HG03139 (cell line): ENCODE measurements at regions not wholly inside any gene's neighbourhood (a gene's known extent, or its start where the extent isn't known, plus 50 kb on each side); places are given as distances from the start of the nearest gene placed in this dataset.
A peak's percentile ranks its signal among the peaks of the same experiment; 100 is the strongest.

Experiments used
- ATAC-seq: cut with Tn5 transposase; IDR thresholded peaks from one replicate; pipeline ENCODE4 v1.9.1; 2021; ENCODE audit not compliant: unreplicated experiment

- ATAC-seq: no peak
Observed at GRCh38 chr2:147712051-147712450, 132.8 kb upstream of the ACVR2A start.

GRCh38 chr2:147711031-147711430 lies 133.8 kb upstream of the ACVR2A start:
- ATAC-seq: no peak

- ATAC-seq: no peak
Observed at GRCh38 chr2:147709655-147710054, 135.2 kb upstream of the ACVR2A start.

GRCh38 chr2:147703171-147703570 lies 141.7 kb upstream of the ACVR2A start:
- ATAC-seq: no peak

GRCh38 chr2:147698166-147698565 lies 146.7 kb upstream of the ACVR2A start:
- no peak for ATAC-seq

- no peak for ATAC-seq
Observed at GRCh38 chr2:147696426-147696825, 148.4 kb upstream of the ACVR2A start.

GRCh38 chr2:147689220-147689909 lies 155.5 kb upstream of the ACVR2A start:
- ATAC-seq: peak; percentile 99

GRCh38 chr2:147688242-147688641 lies 156.6 kb upstream of the ACVR2A start:
- no peak for ATAC-seq

GRCh38 chr2:147686365-147686764 lies 158.5 kb upstream of the ACVR2A start:
- ATAC-seq: no peak

- no peak for ATAC-seq
Observed at GRCh38 chr2:147684903-147685302, 159.9 kb upstream of the ACVR2A start.

- ATAC-seq: no peak
Observed at GRCh38 chr2:147683380-147683779, 161.4 kb upstream of the ACVR2A start.

GRCh38 chr2:147681093-147681492 lies 163.7 kb upstream of the ACVR2A start:
- no peak for ATAC-seq

GRCh38 chr2:147679955-147680531 lies 164.8 kb upstream of the ACVR2A start:
- no peak for ATAC-seq

GRCh38 chr2:147679191-147679954 lies 165.5 kb upstream of the ACVR2A start:
- ATAC-seq: no peak

GRCh38 chr2:147665105-147665504 lies 179.7 kb upstream of the ACVR2A start:
- no peak for ATAC-seq

GRCh38 chr2:147663962-147664361 lies 180.9 kb upstream of the ACVR2A start:
- no peak for ATAC-seq

GRCh38 chr2:147663153-147663961 lies 181.5 kb upstream of the ACVR2A start:
- ATAC-seq: peak; percentile 75

GRCh38 chr2:147662221-147662620 lies 182.6 kb upstream of the ACVR2A start:
- no peak for ATAC-seq

GRCh38 chr2:147660680-147661079 lies 184.1 kb upstream of the ACVR2A start:
- ATAC-seq: no peak

- no peak for ATAC-seq
Observed at GRCh38 chr2:147659051-147659450, 185.8 kb upstream of the ACVR2A start.
